ENCODE measurements at regions not wholly inside any gene's neighbourhood (a gene's known extent, or its start where the extent isn't known, plus 50 kb on each side); places are given as distances from the start of the nearest gene placed in this dataset.

DNA sequence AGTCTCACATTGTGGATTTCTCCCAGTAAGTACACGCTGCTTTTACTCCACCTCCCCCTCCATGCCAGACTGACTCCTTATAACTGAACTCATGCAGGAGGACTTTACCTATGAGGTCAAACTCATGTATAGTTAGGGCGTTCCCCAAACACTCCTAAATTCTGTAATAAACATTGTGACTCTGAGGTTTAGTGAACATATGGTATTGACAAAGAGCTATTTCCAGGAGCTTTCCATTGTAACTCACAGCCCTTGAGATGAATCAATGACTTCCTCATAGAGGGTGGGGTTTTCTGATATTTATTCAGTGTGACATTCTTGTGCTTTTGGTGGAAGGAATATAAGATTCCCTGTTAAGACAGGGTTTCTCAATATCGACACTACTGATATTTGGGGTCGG is 337.4 kb upstream of the SLC14A2 start:
- TF ChIP-seq, protein P1, sequence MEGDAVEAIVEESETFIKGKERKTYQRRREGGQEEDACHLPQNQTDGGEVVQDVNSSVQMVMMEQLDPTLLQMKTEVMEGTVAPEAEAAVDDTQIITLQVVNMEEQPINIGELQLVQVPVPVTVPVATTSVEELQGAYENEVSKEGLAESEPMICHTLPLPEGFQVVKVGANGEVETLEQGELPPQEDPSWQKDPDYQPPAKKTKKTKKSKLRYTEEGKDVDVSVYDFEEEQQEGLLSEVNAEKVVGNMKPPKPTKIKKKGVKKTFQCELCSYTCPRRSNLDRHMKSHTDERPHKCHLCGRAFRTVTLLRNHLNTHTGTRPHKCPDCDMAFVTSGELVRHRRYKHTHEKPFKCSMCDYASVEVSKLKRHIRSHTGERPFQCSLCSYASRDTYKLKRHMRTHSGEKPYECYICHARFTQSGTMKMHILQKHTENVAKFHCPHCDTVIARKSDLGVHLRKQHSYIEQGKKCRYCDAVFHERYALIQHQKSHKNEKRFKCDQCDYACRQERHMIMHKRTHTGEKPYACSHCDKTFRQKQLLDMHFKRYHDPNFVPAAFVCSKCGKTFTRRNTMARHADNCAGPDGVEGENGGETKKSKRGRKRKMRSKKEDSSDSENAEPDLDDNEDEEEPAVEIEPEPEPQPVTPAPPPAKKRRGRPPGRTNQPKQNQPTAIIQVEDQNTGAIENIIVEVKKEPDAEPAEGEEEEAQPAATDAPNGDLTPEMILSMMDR (IDR thresholded peaks at IDR 0.05), result no peak
- TF ChIP-seq POLR2A (IDR thresholded peaks at IDR 0.05), result no peak

Data from ovary (tissue), 3 donors.